ENCODE measurements at regions not wholly inside any gene's neighbourhood (a gene's known extent, or its start where the extent isn't known, plus 50 kb on each side); places are given as distances from the start of the nearest gene placed in this dataset.

- no peak for DNase-seq (ENCODE audit: low spot score)
- no peak for TF ChIP-seq CTCF (IDR thresholded peaks at IDR 0.05; ENCODE audit: borderline replicate concordance, control extremely low read depth, extremely low read depth, insufficient read depth, missing control alignments)
- in situ Hi-C loops (cut with MboI; ENCODE audit: low sequenced_read_pairs, unreplicated experiment): no loop called here
Measured at GRCh38 chr15:79172801-79173460, 82.4 kb upstream of the RASGRF1 start.

GRCh38 chr15:79172032-79172481 lies 81.5 kb upstream of the RASGRF1 start:
- no peak for TF ChIP-seq CTCF (IDR thresholded peaks at IDR 0.05; ENCODE audit: borderline replicate concordance, control extremely low read depth, extremely low read depth, insufficient read depth, missing control alignments)
- in situ Hi-C loops (cut with MboI; ENCODE audit: low sequenced_read_pairs, unreplicated experiment): no loop called here
- no peak for DNase-seq (ENCODE audit: low spot score)

GRCh38 chr15:79171320-79172031 lies 80.9 kb upstream of the RASGRF1 start:
- no peak for TF ChIP-seq CTCF (IDR thresholded peaks at IDR 0.05; ENCODE audit: borderline replicate concordance, control extremely low read depth, extremely low read depth, insufficient read depth, missing control alignments)
- no peak for DNase-seq (ENCODE audit: low spot score)
- in situ Hi-C loops (cut with MboI; ENCODE audit: low sequenced_read_pairs, unreplicated experiment): no loop called here

DNA sequence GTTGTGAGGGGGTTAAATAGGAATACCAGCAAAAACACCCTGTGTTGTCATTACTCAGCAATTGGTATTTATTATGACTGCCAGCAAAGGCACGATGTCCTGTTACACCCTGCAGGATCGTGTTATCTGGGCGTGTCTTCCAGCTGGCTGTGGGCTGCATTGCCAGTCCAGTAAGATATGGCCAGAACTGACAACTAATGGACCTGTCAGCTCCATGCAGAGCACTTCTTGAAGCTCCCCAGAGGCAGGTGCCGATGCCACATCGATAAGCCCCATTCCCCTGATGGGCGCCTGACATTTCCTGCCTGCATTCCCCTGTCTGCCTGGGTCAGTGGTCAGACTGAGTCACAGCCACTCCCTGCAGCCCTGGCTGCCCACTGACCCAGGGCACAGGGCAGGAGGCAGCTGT lies 79.7 kb upstream of the RASGRF1 start:
- TF ChIP-seq CTCF (IDR thresholded peaks at IDR 0.05; ENCODE audit: borderline replicate concordance, control extremely low read depth, extremely low read depth, insufficient read depth, missing control alignments): no peak
- no peak for DNase-seq (ENCODE audit: low spot score)

DNA sequence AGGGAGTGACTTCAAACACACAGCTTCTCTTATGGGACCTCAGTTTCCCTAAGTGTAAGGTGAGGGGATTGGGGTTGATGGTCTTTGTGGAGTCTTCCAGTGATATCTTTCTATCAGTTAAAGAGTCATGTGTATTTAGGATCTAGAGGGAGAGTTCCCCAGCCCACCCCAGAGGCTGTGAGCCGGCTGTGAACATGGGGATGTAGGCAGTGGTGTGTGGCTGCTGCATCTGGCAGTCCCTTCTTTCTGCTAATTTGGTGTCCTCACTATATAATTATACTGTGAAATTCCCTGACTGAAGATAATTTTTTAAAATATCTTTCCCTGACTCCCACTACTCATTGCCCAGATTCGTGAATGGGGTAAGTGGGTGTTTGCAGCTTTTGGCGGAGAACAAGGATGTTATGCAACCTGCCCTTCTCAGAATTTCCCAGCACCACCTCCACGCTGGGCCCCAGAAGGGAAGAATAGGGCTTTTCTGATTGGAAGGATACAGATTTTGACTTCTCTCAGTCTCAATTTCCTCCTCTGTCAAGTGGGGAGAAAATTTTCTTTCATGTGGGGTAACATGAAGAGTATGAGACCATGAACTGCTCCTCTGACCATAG lies 79.0 kb upstream of the RASGRF1 start:
- in situ Hi-C loops (cut with MboI; ENCODE audit: low sequenced_read_pairs, unreplicated experiment): no loop called here
- no peak for TF ChIP-seq CTCF (IDR thresholded peaks at IDR 0.05; ENCODE audit: borderline replicate concordance, control extremely low read depth, extremely low read depth, insufficient read depth, missing control alignments)
- DNase-seq (ENCODE audit: low spot score): no peak

More for the DNA sequence above, 79.7 kb upstream of the RASGRF1 start:
- in situ Hi-C loops (cut with MboI; ENCODE audit: low sequenced_read_pairs, unreplicated experiment): no loop called here

DNA sequence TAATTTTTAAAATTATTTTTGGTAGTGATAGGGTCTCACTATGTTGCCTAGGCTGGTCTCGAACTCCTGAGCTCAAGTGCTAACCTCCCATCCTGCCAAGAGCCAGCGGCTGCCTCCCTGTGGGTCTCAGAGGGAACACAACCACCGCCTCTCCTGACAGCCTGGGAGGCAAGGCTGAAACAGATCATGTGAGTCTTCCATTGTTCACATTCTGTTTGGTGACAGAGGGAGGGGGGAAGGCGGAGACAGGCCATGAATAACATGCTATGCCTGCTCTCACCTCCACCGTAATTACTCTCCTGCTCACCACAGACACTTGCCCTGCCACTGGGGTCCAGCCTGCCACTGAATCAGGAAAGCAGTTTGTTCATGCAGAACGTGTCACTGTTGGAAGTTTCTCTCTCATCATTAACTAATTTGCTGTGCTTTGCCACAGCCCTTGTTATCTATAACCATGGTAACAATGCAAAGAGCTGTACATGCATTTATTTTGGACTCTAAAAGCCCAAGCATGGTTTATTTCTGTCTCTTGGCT lies 78.4 kb upstream of the RASGRF1 start:
- no peak for DNase-seq (ENCODE audit: low spot score)
- in situ Hi-C loops (cut with MboI; ENCODE audit: low sequenced_read_pairs, unreplicated experiment): no loop called here
- no peak for TF ChIP-seq CTCF (IDR thresholded peaks at IDR 0.05; ENCODE audit: borderline replicate concordance, control extremely low read depth, extremely low read depth, insufficient read depth, missing control alignments)
